Kidney capillary endothelial cell (primary cell): ENCODE measurements at regions not wholly inside any gene's neighbourhood (a gene's known extent, or its start where the extent isn't known, plus 50 kb on each side); places are given as distances from the start of the nearest gene placed in this dataset.
"Not testable (repeated sequence)": the region's sequence is repeated elsewhere in the genome, so short reads cannot be mapped to it uniquely, and the experiment has no call there.

Experiments used
- DNase-seq: peaks from one replicate; pipeline ENCODE4 v3.0.0-alpha.2; 2018; ENCODE audit warnings: low spot score

DNA sequence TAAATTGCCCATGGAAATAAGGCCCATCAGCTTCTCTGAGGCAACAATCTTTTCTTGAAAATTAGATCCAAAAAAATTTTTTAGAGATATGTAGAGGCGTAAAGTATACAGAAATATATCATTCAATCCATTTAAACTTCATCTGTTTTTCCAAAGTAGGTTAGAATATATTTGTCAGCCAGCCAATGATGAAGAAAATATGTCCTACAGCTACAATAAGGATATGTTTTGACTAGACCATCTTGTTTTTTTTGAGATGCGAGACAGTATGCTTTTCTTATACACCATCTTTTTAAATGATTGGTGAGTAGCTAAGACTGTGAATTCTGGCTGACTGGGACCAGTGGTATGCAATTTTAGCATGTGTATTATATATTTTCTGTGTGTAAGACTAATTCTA is 630.4 kb upstream of the CNTN5 start:
- no peak for DNase-seq

DNA sequence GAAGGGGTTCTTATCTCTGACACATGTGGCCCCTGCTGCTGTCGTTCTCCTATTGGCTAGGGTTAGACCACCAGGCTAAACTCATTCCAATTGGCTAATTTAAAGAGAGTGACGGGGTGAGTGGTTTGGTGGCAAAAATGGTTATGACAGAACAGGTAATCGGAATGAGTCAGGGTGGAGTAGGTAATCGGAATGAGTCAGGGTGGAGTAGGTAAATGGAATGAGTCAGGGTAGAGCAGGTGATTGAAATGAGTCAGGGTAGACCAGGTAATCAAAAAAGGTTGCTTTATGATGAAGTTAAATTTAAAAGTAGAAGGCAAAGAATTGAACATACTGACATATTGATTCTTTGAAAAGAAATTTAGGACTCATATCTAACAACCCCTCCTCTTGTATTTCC is 626.2 kb upstream of the CNTN5 start:
- DNase-seq: not testable (repeated sequence)

DNA sequence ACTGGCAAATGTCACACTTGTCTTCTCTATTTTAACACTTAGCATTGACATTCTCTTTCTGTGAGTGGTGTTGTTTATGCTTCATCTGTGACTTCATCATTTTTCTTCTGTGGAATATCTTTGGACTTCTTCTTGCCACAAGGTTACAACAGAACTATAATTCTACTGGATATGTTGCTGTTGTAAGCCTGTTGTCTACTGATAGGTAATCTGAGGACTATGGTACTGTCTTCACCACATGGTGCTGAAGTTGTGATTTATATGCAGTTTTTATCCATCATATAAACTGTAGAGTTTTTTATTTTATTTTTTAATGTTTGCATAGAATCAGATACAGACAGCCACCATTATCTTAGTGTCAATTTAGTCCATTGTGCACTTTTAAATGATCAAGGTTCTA is 622.2 kb upstream of the CNTN5 start:
- no peak for DNase-seq

DNA sequence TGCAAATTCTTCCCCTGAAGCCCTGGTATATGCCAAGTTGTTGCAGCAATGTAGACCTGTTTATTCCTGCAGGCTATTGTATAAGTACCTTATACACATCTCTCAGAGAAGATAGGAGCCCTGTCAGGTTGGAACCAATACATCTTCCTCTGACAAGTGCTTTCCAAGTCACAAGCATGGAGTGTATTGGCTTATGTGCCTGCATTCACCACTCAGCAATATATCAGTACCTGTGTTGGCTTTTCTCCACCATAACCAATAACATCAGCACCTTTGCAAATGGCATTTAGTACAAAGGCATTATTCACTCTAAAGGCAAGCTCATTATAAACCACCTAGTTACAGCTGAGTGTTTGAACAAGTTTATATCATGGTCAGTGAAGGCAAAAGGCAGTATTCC is 611.7 kb upstream of the CNTN5 start:
- DNase-seq: no peak

DNA sequence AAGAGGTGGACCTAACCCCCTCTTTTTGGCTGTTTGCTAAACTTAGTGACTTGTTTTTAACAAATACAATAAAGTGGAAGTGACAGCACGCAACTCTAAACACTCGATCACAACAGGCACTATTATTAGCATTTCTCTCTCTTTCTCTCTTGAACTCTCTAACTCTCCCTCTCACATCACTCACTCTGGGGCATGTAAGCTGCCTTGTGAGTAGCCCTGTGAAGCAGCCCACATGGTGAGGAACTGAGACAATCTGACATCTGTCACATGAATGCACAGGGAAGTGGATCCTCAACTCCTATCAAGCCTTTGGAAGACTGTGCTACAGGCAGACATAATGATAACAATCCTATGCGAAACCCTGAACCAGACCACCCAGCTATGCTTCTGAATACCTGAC is 609.0 kb upstream of the CNTN5 start:
- no peak for DNase-seq

DNA sequence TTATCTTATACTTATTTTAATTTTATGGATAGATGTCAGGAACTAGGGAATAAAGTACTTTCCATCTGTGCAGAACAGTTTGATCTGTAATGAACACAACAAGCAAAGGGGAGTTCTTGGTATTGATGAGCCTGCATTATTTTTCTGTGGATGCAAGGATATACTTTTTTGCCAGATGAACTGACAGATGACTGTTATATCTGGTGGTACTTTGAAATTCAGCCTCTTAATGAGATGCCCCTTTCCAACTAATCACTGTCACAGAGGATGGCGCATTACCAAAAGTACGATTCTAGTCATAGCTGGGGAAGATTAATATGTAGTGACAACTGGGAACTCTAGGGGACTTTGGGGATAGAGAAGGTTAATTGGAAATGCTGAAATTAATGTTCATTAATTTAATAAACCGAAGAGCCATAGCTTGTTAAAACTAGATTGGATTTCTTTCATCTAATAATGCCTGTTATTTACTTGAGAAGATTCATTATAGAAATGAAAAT is 603.4 kb upstream of the CNTN5 start:
- DNase-seq: no peak

DNA sequence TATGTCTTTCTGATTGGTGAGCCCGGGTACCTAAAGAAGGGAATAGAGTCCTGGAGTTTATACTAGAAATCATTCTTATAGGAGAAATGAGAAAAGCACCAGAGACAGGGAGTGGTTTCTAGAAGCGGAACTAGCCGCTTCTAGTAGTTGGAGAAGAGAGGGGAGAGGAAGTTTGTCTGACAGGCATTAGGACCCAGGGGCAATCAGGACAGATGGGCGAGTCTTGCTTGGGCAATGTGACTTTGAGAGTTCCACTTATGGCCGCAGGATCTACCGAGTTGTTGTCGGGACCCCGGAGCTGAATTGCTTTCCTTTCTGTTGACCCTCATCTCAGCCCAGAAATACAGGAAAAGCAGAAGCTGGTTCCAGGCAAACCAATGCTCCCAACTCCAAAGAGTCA is 596.8 kb upstream of the CNTN5 start:
- DNase-seq: no peak

DNA sequence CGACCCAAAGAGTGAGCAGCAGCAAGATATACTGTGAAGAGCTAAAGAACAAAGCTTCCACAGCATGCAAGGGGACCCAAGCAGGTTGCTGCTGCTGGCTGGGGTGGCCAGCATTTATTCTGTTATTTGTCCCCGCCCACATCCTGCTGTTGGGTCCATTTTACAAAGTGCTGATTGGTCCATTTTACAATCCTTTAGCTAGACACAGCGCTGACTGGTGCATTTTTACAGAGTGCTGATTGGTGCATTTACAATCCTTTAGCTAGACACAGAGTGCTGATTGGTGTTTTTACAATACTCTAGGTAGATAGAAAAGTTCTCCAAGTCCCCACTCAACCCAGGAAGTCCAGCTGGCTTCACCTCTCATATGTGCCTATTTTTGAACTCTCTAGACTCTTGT is 596.0 kb upstream of the CNTN5 start:
- DNase-seq: not testable (repeated sequence)

DNA sequence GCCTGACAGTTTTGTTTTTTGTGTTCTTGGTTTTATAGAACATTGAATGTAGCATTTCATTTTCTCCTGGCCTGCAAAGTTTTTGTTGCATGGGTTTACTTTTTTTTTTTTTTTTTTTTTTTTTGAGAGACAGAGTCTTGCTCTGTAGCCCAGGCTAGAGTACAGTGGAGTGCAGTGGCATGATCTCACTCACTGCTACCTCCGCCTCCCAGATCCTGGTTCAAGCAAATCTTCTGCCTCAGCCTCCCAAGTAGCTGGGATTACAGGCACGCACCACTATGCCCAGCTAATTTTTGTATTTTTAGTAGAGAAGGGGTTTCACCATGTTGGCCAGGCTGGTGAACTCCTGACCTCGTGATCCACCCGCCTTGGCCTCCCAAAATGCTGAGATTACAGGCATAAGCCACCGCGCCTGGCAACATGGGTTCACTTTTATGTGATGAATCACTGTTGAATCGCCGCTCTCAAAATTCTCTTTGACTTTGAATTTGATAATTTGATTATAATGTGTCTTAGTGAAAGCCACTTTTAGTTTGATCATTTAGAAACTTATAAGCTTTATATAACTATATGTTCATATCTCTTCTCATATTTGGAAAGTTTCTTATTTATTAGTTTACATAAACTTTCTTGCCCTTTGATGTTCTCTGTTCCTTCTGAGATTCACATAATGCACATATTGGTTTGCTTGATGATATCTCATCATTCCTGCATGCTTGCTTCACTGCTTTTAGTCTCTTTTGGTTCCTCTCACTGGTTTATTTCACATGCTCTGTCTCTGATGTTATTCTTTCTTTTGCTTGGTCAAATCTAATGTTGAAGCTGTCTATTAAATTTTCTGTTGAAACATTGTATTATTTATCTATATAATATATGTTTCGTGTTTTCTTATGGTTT is 589.0 kb upstream of the CNTN5 start:
- DNase-seq: no peak

DNA sequence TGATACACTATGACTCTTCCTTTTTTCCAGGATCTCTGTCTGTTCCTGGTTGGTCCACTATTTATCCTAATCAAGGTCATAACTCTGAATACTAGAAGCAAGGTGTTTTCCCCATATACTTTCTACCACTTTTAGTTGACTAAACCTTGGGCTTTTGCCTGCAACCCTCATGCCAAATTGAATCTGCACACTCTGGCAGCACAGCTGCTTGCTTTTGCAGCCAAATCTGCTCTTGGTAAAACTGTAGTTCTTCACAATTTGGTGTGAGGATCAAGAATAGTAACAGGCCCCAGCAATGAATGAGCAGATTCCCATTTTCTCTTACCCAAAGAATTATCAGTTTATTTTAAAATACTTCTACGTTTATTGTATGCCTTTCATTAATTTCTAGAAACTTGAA is 586.5 kb upstream of the CNTN5 start:
- DNase-seq: no peak

DNA sequence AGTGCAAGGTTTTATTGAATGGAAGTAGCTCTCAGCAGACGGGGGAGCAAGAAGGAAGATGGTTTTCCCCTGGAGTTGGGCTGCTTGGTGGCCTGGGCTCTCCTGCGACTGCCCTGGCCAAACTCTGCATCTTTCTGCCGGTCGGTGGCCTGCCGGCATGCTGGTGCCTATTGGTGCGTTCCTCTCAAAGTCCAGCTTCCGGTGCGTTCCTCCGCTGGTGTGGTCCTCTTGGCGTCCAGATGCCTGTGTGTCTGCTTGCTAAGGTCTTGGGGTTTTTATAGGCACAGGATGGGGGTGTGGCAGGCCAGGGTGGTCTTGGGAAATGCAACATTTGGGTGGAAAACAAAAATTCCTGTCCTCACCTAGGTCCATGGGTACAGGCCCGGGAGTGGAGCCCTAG is 567.4 kb upstream of the CNTN5 start:
- no peak for DNase-seq

DNA sequence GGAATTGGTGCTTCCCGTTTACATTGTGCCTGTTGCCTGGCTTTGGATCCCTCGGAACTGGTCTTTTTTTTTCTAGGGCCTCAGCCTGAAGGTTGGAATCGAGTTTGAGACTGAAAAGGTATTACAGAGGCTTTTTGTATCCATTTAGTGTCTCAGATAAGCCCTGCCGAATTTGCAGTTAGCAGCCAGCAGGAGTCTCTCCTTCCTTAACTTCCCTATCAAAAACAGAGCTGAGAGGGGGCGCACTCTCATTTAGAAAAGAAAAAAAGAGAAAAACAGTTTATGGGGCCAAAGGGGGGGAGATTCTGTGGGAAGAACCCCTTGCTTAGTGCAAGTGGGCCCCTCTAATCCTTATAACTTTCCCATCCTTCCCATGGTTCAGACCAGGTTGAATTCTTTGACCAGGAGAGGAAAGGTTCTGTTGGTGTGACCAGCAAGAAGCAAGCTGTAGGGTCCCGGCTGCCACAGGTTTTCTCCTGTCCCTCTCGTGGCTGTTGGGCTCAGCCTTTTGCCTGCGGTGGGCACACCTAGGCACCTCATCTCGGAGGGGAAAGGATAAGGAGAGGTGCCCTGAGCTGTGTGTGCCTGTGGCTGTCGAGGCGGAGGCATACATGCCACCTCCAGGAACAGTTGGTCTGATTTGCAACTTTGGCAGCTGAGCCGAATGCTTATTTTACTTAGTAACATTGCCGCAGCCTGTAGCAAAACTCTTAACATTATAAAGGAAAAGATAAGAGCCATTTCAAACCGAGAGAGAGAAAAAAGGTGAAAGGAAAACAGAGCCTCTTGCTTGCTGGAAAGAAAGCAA is 565.0 kb upstream of the CNTN5 start:
- no peak for DNase-seq

DNA sequence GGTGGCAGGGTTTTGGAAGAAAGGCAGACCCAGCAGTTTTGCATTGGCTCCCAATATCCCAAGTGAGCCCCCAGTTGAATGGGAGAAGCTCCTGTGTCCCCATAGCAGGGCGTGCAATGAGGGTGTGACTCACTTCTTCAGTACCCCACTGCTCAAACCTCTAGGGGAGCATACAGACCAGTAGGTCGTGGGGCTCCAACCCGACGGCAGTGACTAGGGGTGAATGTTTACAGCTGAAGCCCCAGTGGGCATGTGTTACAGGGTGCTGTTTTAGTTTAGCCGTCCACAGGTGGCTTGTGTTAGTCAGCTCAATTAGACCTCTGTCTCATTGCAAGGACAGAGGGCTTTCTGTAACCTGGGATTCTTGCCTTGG is 564.5 kb upstream of the CNTN5 start:
- DNase-seq: no peak

DNA sequence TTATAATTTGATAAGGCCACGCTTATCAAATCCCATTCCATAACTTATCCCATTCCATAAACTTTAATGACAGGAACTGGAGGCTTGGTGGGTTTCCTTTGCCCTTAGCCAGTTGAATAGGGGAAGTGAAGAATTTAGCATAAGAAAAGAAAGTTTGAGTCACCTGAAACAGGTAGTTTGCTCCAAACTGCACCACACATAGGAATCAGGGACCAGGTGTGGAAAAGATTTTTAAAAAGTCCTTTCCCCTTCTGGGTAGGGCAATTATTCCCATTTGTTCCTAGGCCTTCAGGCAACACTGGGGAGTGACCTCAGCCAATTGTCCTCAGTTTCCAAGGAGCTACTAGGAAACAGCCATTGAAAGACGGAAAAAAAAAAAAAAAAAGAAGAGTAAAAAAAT is 525.7 kb upstream of the CNTN5 start:
- no peak for DNase-seq

DNA sequence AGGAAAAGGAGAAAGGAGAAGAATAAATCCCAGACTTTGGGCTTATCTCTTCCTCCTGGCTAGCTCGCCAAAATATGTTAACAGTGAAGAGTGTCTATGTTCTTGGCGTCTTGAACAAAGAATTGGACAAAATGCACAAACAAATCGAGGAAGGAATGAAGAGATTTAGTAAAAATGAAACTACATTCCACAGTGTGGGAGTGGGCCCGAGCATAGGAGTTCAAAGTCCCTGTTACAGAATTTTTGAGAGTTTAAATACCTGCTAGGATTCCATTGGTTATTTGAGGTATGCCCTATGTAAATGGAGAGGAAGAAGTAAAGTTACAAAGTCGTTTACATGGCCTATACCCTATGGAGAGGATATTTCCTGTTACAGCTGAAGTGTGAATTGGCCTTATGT is 525.1 kb upstream of the CNTN5 start:
- DNase-seq: no peak

DNA sequence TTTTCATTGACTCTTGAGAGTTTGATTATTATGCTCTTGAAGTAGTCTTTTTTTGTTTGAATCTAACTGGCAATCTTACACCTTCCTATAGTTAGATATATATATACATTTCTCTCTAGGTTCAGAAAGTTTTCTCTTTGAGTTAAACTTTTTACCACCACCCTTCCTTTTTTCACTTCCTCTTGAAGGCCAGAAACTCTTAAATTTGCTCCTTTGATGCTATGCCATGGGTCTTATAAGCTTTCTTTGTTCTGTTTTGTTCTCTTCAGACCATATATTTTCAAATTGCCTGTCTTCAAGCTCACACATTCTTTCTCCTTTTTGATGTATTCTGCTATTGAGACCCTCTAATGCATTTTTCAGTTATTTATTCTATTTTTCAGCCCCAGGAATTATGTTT is 513.5 kb upstream of the CNTN5 start:
- no peak for DNase-seq

DNA sequence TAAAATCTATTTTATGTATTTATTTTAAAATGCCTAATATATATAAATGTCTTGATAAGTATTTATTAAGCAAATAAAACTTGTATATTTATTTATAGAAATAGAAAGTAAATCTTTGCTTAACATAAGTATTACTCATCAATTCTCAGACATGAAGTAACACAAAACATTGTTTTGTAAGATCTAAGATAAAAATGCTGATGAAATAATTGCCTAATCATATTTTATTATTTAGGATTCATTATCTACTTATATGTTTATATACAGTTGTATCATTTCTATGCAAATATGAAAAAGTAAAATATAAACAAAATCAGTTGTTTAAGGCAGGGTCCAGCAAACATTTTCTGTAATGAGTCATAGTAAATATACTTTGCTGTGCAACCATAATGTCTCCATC is 507.8 kb upstream of the CNTN5 start:
- no peak for DNase-seq

DNA sequence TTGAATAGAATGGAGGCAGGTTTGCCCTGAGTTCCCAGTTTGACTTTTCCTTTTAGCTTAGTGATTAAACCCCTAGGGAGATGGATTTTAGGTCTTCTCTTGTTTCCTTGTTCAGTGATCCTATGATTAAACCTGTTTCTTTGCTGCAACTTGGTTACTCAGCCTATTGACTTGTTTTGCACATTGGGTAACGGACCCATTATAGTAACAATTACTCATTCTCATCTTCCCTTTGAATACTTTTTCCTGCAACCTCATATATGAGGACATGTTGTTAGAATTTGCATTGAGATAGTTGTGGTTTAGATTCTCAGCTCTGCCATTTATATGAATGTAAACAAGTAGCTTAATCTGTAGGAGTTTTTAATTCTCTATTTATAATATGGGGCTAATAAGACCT is 489.2 kb upstream of the CNTN5 start:
- DNase-seq: no peak

DNA sequence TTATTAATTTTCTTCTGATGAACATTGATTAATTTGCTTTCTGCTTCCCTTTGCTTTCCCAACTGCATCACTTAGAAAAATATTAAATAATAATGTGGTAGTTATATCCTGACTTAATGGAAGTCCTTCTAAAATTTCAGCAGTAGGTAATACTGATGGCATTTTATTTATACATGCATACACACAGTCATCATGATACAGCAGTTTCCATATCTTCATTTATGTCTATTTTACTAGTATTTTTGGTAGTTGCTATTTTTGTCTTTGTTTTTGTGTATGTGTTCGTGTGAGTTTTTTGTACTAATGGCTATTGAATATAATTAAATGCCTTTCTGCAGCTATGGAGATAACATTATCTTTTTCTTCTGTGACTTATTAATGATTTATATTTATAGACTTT is 484.7 kb upstream of the CNTN5 start:
- DNase-seq: no peak

DNA sequence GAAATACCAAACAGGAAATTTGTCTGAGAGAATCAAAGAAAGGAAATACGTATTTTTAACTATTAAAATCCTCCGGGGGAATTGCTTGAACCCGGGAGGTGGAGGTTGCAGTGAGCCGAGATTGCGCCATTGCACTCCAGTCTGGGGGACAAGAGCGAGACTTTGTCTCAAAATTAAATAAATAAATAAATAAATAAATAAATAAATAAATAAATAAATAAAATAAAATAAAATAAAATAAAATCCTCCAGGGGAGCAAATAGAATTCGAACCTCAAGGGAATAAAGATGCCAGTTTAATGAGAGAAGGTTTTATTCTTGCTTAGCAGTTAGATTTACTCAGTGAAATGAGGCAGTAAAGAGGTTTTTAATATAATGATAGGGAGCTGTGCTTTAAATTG is 482.4 kb upstream of the CNTN5 start:
- not testable (repeated sequence) for DNase-seq

DNA sequence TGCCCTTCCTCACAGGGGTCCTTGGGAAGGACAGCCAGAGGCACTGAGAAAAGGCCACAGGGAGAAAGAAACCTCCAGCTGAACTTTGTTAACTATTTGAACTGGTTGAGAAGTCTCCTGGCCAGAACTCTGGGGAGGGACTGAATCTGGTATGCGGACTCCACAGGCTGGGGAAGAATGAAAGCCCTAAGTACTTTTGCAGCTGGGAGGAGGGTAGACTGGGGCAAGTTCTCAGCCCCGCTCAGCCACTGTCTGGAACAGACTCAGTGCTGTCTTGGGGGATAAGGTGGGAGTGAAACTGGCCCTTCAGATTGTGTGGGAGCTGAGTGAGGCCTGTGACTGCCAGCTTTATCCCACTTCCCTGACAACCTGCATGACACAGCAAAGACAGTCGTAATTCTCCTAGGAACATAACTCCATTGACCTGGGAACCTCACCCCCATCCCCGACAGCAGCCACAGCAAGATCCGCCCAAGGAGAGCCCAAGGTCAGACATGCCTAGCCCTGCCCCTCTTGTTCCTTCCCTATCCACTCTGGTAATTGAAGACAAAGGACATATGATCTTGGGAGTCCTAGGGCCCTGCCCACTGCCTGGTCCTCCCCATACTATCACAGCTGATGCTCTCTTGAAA is 475.1 kb upstream of the CNTN5 start:
- no peak for DNase-seq

DNA sequence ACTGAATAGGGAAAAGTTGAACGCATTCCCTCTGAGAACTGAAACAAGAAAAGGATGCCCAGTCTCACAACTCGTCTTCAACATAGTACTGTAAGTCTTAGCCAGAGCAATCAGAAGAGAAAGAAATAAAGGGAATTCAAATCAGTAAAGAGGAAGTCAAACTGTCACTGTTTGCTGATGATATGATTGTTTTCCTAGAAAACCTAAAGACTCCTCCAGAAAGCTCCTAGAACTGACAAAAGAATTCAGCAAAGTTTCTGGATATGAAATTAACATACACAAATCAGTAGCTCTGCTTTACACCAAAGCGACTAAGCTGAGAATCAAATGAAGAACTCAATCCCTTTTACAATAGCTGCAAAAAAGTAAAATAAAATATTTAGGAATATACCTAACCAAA is 471.2 kb upstream of the CNTN5 start:
- no peak for DNase-seq

DNA sequence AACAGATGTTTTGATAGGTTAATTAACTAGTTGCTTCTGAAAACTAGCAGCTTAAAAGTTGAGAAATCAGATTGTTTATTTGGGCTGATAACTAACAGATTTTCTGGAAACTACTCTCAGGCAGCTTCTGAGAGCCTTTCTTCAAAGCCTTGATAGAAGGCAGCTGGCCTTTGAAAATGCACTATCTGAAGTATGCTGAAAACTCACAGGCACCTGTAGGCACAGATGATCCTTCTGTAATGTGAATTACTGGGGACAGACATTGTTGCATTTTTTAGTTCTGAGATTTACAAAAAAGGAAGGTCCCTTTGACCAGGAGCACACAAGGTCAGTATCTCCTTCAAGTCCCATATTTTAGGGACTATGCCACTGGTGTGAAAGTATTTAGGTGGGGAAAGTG is 460.8 kb upstream of the CNTN5 start:
- no peak for DNase-seq
